Left hindlimb (tissue), 1 donor: ENCODE measurements at regions not wholly inside any gene's neighbourhood (a gene's known extent, or its start where the extent isn't known, plus 50 kb on each side); places are given as distances from the start of the nearest gene placed in this dataset.
"Not testable (repeated sequence)": the region's sequence is repeated elsewhere in the genome, so short reads cannot be mapped to it uniquely, and the experiment has no call there.

ENCODE experiments used
- DNase-seq: peaks from one replicate; pipeline ENCODE4 v3.0.0-alpha.2; 2018

DNA sequence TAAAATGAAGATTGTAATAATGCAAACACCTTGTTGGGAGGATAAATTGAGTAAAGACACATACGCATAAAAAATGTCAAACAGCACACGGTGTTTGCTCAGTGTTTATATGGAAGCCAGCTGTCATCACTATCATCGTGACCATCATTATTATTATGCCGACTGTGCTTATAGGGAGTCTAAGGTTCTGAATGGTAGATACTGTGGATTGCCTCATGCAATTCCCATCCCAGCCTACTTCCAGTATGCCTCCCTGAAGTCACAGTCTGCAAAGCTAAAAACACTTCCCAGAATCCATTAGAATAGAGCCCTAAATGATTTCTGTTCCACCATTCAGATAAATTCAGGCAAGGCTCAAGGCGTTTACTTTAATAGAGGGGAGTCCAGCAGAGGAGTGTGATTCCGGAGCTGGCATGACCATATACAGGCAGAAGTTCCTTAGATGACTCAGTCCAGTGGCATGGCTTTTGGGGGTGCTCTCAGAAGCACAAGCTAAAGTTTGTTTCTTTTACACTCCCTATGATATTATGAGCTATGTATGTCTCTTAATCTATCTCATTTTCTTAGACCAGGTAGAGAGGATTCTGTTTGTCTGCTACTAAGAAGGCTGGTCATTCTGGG lies 148.7 kb downstream of the MEX3B start:
- no peak for DNase-seq

DNA sequence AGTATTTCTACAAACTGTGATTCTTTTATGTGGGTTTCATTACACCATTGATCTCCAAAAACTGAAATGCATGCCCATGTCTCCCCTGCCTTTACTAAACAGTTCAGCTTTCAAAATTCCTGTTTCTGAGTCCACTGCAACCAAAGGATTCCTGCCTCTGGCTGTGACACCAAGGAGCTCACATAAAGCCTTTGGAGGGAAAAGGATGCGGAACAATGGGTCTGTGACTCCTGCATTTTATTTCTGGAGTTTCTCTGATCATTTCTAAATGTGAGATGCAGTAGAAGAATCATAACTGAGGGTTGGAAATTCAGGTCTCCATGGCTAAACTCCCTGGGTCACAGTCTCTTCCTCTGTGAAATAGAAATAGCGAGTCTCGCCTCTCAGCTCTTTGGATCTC lies 149.5 kb downstream of the MEX3B start:
- no peak for DNase-seq

DNA sequence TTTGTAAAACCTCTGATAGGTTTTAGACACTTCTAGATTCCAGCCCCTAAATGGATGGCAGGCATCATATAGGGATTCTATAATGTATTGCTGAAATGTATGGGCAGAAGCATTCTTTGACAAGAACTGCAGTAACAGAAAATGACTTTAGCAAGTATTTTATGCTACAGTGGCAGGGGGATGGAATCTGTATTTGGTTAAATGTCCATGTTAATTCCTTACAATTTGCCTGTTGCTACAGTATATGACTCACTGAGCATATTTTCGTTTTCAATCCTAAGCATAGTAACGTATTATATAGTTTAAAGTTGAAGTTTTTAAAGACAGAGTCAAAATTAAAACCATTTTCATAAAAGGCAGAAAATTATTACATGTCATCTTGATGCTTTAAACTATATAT lies 150.1 kb downstream of the MEX3B start:
- no peak for DNase-seq

DNA sequence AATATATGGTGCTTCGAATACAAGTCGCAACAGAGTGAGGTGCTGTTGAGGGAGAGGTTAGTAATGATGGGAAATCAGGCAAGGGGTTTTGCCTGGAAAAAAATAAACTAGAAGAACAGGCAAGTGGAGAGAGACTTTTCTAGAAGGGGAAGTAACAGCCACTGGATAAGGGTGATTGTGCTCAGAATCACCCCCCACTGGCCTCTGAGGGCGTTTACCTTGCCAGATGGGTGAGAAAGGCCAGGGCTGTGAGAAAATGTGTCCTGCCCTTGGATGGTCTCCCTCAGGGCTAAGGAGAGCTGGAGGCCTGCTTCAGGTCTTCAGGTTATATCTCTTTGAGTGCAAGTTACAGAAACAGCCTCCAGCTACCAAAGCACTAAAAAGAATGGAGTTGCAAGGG lies 151.8 kb downstream of the MEX3B start:
- no peak for DNase-seq

DNA sequence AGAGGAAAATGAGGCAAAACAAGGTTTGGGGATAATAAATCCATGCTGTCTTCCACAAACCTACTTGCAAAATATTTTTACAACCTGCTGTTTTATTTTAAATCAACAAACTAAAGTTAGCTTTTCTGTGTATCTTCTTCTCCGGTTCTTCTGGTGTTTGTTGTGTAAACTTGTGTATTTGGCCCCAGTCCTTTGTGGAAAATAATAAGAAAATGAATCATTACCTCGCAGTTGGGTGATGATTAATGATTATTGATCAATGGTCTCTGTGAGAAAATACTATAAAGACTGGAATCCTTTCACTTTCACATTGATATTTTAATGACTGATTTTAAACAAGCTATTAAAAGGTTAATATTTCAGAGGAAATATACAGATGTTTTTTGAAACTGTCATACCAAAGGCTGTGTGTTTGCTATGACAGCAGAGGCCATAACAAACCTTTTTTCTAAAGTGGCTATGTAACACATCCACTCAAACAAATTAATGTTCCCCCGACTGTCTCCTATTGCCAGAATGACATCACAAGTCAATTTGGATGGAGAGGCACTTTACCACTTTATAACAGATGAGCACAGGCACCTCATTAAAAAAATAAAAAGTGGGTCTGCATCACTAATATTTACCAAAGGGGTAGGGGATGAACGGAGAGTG lies 152.5 kb downstream of the MEX3B start:
- DNase-seq: no peak

DNA sequence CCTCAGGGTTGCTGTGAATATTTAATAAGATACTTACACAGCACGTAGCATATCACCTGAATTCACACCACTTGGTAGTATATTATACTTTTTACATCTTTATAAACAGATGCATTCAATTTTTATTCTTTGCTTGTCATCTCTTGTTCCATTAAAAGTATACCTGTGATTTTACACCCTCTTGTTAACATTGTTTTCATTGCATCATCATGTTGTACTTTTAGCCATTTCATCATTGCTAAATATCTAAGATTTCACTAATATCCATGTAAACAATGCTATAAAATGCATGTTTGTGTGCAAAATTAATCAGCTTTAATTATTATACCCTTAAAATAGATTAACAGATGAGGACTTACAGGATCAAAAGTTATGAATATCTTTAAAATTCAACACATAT lies 155.3 kb downstream of the MEX3B start:
- DNase-seq: no peak

DNA sequence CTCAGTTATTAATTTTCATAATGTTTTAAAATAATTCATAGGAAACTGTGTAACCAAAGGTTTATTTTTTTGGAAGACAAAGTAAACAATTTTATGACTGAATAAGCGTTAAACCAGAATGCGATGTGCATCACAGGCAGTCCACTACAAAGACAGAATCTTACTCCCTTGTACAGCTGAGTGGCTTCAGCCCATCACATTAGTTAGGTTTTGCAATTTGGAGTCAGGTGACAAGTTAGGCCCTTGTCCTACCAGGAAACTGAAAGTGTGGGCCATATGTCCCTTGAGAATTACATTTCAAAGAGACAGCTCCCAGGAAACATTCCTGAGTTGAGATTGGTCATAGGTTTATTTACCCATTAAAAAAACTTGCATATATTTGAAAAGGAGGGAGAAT lies 156.3 kb downstream of the MEX3B start:
- no peak for DNase-seq

DNA sequence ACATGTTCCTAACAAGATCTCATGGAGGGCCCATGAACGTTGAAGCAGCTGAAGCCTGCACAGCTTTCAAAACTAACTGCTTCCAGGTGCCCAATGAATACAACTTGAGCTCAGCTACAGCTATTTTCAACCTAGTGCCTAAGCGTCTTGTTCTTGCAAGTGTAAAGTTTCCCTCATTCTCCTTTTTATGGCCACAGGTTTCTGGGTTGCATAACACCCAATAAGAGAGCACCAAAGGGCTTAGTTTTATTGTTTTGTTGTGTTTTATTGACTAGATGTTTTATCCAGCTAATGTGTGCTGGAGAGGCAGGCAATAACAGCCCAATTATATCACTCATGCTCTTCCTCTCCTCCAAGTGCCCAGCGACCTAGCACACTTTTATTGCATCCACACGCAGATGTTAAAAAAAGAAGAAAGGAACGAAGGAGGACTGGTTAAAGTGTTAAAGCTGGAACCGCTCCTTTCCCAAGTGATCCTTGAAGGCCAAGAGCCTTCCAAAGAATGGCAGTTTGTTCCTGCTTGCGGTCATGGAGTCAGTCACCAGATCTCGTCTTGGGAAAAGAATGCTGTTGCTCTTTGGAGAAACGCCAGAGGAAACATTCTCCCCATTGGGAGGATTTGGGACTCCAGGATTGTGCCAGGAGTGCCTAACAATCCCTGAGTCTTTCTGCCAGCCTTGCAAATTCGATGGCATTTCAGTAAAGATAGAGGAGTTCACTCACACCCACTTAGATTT lies 156.9 kb downstream of the MEX3B start:
- peak; percentile 42 for DNase-seq

DNA sequence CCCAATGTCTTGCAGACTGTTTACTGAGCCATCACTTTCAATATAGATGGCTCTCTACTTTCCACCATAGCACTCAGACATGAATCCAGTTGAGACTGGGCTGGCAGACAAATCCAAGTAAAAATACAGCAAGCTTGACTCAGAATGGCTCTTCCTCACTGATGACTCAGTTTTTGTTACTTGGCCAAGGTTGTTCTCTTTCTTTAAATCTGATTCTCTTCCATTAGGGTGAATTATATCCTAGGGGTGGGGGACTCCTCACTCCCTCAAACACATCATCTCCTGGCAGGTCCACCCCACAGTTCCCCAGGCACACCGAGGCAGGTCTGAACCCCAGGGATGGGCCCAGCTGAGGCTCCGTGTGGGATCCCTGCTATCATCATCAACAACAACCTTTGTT lies 157.9 kb downstream of the MEX3B start:
- peak; percentile 45 for DNase-seq

DNA sequence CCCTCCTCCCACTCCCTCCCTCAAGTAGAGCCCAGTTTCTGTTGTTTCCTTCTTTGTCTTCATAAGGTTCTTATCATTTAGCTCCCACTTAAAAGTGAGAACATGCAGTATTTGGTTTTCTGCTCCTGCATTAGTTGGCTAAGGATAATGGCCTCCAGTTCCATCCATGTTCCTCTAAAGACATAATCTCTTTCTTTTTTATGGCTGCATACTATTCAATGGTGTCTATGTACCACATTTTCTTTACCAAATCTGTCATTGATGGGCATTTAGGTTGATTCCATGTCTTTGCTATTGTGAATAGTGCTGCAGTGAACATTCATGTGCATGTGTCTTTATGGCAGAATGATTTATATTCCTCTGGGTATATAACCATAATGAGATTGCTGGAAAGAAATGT lies 158.6 kb downstream of the MEX3B start:
- DNase-seq: not testable (repeated sequence)

DNA sequence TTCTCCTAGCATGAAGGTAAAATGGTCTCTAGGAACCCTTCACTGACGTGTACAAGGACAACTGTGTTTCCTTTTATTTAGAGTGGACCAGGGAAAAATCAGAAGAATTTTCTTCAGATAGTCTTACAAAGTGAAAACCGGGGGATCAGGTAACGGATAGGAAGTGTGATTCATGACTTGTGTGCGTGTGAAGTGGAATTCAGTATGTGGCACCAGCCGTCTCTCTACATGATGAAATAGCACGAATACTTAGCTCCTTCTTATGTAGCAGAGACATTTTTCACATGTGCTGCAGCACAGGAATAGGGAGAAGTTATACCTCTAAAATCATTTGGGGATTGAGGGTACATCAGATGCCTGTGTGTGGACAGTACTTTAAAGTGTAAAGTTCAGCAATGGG lies 159.2 kb downstream of the MEX3B start:
- DNase-seq: no peak

DNA sequence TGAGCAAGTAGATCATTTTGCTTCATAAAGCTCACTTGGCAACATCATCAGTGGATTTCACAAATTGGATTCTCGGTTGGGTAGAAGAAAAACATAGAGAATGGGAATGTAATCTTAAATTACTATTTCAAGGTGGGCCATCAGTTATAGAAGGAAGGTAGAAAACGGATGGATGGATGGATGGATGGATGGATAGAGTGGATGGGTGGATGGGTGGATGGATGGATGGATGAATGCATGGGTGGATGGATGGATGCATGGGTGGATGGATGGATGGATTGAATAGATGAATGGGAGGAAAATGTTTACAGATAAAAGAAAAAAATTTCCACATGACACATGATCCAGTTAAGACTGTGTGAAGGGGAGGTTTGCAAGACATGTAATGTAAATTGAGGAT lies 159.7 kb downstream of the MEX3B start:
- no peak for DNase-seq

DNA sequence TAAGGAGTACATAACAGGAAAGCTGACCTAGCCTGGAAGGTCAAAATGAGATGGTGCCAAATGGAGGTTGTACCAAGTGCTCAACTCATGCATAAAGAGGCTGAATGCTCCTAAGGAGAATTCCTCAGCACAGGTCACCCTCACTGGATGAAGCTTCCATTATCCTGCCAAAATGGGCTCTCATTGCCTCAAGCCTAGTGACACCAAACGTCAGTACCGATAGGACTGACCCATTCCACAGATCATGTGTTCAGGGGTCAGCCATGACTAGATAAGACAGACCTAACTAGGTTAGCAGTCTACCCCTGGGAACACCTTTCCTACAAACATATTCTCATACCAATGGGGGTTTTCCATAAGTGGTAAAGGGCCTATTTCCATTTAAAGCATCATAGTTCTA lies 160.7 kb downstream of the MEX3B start:
- DNase-seq: no peak

DNA sequence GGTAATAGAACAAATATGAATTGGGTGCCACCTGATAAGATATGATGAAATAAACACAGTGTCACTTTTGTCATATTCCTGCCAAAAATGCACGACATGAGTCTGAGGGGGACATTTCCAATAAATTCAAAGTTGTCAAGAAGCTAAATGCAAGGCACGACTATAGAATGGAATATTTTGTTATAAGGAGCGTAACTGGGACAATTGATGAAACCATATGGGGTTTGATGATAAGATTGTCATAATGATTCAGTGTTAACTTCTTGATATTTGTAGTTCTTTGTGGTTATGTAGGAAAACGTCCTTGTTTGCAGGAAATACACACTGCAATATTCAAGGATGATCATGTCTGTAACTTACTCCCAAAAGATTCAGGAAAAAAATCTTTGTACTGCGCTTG lies 163.3 kb downstream of the MEX3B start:
- DNase-seq: no peak

DNA sequence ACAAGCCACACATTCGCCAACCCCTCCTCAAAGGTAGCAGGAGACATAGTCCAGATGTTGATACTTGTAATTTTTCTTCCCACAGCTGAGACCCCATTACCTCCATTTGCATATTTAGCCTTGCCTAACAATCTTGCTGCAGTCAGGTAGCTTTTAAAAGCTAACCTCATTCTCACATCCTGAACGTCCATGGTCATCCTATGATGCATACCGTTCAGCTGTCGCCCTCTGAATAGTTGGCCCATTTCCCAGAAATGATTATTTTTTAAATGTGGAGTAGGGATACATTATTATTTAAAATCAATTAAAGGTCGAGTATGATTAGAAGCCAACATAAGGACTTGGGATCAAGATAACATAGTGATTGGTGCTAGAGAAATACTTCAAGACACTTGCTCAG lies 165.0 kb downstream of the MEX3B start:
- DNase-seq: no peak

DNA sequence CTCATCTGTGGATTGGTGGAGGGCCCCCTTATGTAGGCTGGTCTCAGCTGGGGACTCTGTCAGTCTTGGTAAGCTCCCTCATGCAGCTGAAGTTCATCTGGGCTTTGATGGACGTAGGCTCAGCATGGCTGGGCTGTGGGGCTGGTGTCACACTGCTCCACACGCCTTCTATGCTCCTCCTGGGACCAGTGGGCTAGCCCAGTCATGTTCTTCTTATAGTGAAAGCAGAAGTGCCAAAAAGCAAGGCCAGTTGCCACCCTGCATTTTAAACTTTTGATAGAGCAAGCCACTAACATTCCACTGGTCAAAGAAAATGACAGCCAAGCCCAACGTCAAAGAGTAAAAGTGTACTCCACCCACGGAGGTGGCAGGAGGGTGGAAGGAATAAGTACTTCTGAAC lies 165.5 kb downstream of the MEX3B start:
- no peak for DNase-seq

DNA sequence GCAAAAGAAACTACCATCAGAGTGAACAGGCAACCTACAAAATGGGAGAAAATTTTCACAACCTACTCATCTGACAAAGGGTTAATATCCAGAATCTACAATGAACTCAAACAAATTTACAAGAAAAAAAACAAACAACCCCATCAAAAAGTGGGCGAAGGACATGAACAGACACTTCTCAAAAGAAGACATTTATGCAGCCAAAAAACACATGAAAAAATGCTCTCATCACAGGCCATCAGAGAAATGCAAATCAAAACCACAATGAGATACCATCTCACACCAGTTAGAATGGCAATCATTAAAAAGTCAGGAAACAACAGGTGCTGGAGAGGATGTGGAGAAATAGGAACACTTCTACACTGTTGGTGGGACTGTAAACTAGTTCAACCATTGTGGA lies 170.1 kb downstream of the MEX3B start:
- DNase-seq: not testable (repeated sequence)

DNA sequence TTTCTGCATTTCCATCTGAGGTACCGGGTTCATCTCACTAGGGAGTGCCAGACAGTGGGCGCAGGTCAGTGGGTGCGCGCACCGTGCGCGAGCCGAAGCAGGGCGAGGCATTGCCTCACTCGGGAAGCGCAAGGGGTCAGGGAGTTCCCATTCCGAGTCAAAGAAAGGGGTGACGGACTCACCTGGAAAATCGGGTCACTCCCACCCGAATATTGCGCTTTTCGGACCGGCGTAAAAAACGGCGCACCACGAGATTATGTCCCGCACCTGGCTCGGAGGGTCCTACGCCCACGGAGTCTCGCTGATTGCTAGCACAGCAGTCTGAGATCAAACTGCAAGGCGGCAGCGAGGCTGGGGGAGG lies 175.1 kb downstream of the MEX3B start:
- DNase-seq: not testable (repeated sequence)

DNA sequence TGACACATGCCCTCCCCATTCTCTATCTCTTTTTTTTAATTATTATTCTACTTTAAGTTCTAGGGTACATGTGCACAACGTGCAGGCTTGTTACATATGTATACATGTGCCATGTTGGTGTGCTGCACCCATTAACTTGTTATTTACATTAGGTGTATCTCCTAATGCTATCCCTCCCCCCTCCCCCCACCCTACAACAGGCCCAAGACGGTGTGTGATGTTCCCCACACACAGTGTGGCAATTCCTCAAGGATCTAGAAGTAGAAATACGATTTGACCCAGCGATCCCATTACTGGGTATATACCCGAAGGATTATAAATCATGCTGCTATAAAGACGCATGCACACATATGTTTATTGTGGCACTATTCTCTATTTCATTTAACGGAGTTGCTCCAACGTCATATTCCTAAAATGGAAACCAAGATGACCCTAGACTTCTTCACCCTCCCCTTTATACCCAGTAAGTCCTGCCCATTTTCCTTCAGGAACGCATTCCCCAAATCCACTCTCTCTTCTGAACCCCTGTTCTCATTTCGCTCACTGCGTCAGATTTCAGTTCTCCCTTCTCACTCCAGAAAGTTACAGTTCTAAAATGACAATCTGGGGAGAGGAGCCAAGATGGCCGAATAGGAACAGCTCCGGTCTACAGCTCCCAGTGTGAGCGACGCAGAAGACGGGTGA lies 175.6 kb downstream of the MEX3B start:
- DNase-seq: not testable (repeated sequence)

DNA sequence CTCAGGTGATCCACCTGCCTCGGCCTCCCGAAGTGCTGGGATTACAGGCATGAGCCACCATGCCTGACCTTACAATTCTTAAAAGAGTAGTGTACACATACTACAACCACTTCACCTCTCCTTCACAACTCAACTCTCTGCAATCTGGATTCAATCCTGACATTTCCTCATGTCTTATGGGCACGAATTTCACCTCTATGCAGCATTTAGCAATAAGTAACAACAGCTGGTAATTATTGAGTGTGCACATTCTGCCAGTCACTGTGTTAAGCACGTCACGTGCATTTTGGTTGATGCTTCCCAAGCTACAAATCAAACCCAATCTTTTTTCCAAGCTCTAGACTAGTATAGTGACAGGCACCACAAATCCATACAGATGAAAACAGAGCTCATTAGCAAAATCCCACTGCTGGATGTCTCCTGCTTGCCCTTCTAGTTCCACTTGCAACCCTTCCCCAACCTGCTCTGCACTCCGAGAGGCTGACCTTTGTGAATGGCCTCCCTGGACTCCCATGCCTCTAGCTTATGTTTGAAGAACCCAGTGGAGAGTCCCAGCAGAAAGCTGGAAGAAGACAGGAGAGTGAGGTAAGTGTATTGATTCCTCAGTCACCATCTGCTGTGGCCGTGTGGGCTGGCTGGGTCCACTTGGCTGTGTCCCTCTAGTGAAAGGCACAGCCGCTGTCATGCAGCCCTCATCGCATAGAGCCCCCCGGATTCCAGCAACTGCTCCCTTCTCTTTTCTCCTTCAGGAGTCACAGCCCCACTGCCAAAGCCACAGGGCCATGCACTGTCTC lies 176.5 kb downstream of the MEX3B start:
- DNase-seq: no peak

DNA sequence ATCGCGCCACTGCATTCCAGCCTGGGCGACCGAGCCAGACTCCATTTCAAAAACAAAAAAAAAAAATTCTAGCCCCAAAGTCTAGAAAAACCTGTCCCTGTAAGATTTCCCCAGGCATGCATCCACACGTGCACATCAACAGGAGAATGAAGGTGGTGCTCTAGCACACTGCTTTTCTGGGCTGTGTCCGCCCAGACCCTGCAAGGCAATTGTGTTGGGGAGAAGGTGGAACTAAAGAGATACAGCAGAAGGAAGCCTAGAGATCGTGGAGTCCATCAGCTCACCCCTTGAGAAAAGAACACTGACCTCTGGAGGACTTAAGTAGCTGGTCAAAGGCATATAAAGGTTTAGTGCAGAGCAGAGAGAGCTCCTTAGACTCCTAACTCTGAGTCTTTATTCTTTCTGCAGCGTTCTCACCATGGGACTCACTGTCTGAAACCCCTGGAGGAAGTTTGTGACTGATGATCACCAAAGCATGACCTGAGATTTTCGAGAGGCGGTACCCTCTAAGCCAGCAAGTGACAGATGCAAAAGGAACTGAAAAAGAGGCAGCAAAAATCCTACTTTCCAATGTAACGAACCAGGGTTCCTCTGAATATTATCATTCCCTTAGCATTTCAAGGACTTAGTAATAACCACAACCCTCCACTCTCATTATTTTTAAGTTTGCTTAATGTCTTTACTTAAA lies 179.8 kb downstream of the MEX3B start:
- DNase-seq: no peak

DNA sequence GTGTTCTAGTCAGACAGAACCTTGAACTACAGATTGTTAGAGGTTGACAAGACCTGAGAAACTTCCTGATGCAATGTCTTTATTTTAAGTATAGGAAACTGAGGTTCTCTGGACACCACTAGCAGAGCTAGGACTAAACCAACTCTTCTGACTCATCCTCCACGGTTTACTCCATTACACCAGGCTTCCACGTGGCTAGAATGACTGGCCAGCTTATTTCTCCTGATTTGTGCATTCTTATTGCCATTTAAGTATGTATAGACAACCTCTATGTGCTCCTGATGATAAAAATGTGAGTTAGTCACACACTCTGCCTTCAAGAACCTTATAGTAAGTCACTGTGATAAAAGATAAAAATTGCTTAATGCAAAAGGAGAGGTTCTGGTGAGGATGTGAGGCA lies 182.7 kb downstream of the MEX3B start:
- no peak for DNase-seq
